Urinary bladder (tissue), 3 donors: ENCODE measurements at regions not wholly inside any gene's neighbourhood (a gene's known extent, or its start where the extent isn't known, plus 50 kb on each side); places are given as distances from the start of the nearest gene placed in this dataset.

Experiments used
- DNase-seq: peaks from one replicate; pipeline ENCODE4 v3.0.0-alpha.2; 2015; ENCODE audit errors: extremely low spot score
- H3K27ac ChIP-seq: one replicate; pipeline ENCODE4 v1.5.1; 2013; ENCODE audit warnings: low read depth, mild to moderate bottlenecking, moderate library complexity
- H3K36me3 ChIP-seq: one replicate; pipeline ENCODE4 v1.6.1; 2013; ENCODE audit warnings: mild to moderate bottlenecking, moderate library complexity; ENCODE audit not compliant: insufficient read depth
- H3K4me1 ChIP-seq: one replicate; pipeline ENCODE4 v1.6.1; 2013; ENCODE audit warnings: mild to moderate bottlenecking, moderate library complexity; ENCODE audit not compliant: insufficient read depth
- H3K4me3 ChIP-seq: one replicate; pipeline ENCODE4 v1.5.1; 2013; ENCODE audit warnings: low read depth, low read length
- WGBS: extraction: QIAGEN DNeasy Blood & Tissue Kit; methylation state at CpG from one replicate; pipeline ENCODE4 v1.1.7; 2013; 5-methylcytosine and 5-hydroxymethylcytosine counted together
- donor health status: healthy with polysubstance abuse.
- donor health status: healthy.

DNA sequence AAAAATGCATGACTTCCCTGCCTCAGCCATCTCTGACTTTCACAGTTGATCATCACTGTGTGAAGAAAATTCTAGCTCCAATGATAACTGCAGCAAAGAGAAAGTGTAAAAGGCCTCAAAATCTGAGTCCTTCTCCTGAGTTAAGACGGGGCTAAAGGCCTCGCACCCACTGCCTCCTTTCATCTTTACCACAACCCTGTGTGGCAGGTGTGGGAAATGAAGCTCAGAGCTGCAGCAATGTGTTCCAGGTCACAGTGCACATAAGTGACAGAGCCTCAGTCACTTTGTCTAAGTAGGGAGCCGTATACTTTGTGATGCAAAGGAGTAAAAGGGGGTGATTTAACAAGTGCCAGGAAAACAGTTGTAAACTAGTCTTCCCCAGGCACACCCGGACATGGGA, 144.7 kb upstream of the TMCC3 start:
- DNase-seq = no peak
- no peaks in the 10 kb centered on the region for H3K36me3 ChIP-seq
- WGBS = 84% methylated on average over 4 of the region's 4 CpGs
- no peak overlapping the region for H3K4me3 ChIP-seq
- no peak overlapping the region for H3K27ac ChIP-seq
- no peaks in the 10 kb centered on the region for H3K4me1 ChIP-seq

DNA sequence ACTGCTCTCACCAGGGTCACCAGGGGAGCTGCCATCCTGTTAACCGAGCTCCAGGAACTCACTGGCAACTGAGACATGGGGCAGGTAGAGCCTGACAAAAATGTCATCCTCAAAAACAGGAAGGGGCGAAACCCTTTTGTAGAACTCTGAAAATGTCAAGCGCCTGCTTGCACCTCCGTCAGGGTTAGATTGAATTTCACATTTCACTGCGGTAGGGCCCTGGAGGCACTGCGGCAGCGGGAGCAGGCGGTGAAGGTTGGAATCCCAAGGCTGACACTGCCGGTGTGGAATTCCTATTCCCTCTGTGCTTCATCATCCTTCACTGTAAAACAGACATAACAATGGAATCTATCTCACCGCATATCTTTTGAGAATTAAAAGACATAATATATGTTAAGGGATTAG, 142.8 kb upstream of the TMCC3 start:
- DNase-seq = no peak

DNA sequence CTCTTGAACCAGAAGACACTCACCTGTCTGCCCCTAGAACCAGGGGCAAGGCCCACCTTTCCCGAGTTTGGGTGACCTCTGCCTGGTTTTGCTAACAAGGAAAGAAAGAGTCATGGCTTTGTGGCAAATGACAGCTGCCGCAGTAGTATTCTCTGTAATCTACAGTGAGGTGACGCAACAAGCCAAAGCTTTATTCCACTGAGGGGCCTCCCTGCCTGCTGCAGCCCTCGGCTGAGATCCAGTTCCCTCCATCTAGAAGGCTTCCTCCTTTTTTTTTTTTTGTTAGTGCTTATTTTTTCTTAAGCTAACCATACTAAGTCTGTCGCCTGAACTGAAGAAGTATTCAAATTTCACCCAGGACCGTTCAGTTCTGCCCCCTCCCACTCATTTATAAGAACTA, 142.3 kb upstream of the TMCC3 start:
- Histone ChIP-seq H3K4me3 (no peak overlapping the region), H3K36me3 (no peaks in the 10 kb centered on the region), H3K27ac (no peak overlapping the region), H3K4me1 (no peaks in the 10 kb centered on the region)
- WGBS = 38% methylated on average over 6 of the region's 6 CpGs
- no peak for DNase-seq

More for the DNA sequence above, 142.8 kb upstream of the TMCC3 start:
- no peak overlapping the region for H3K27ac ChIP-seq
- WGBS = 53% methylated on average over 10 of the region's 10 CpGs
- no peak overlapping the region for H3K4me3 ChIP-seq
- H3K4me1 ChIP-seq = no peaks in the 10 kb centered on the region
- H3K36me3 ChIP-seq = no peaks in the 10 kb centered on the region

DNA sequence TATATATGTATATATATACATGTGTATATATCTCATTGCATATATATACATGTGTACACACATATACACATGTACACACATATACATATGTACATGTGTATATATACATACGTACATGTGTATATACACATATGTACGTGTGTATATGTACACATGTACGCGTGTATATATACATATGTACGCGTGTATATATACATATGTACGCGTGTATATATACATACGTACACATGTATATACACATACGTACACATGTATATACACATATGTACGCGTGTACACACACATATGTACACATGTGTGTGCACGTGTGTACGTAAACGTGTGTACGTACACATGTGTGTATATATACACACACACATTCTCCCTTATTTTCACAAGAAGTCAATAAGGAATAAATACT, 141.6 kb upstream of the TMCC3 start:
- no peak overlapping the region for H3K27ac ChIP-seq
- H3K36me3 ChIP-seq = no peaks in the 10 kb centered on the region
- WGBS = 91% methylated on average over 16 of the region's 16 CpGs
- H3K4me3 ChIP-seq = no peak overlapping the region
- no peak for DNase-seq
- H3K4me1 ChIP-seq = no peaks in the 10 kb centered on the region

DNA sequence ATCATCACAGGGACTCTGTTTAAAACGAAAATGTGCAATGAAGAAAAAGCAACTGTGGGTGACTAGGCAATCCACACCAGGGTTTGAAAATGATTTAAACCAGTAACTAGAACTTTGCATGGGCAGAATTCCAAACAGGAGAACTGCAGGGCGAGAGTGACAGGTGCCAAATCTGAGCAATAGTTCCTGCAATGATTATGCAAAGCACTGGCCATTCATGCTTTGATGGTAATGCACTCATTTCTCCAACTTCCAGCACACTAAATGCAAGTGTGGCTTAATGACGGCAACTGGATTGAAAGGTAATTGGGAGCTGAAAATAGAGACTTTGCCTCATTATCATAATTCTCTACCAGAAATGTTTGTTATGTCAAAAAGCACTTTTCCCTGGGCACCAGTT, 140.5 kb upstream of the TMCC3 start:
- WGBS = 83% methylated on average over 3 of the region's 3 CpGs
- H3K4me3 ChIP-seq = no peak overlapping the region
- no peak for DNase-seq
- H3K4me1 ChIP-seq = no peaks in the 10 kb centered on the region
- H3K36me3 ChIP-seq = no peaks in the 10 kb centered on the region
- H3K27ac ChIP-seq = no peak overlapping the region

DNA sequence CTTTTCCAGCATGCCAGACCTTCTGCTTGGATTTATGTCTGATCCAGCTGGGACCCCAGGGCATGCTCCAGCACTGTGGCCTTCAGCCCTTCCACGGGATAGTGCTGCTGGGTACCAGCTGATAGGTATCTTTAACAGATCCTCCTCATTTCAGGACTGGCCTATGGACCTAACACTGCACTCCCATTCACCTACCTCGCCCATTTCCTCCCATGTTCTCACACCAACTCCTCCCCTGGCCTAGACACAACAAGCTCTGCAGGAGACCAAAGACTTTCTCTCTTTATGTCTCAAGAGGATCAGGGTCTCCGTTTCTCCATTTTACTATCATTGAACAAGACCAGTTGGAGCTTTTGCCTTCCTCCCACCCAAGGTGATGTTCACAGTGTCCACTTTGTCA, 140.0 kb upstream of the TMCC3 start:
- WGBS = 85% methylated on average over 3 of the region's 3 CpGs
- no peaks in the 10 kb centered on the region for H3K4me1 ChIP-seq
- no peak overlapping the region for H3K4me3 ChIP-seq
- H3K27ac ChIP-seq = no peak overlapping the region
- H3K36me3 ChIP-seq = no peaks in the 10 kb centered on the region
- DNase-seq = no peak

DNA sequence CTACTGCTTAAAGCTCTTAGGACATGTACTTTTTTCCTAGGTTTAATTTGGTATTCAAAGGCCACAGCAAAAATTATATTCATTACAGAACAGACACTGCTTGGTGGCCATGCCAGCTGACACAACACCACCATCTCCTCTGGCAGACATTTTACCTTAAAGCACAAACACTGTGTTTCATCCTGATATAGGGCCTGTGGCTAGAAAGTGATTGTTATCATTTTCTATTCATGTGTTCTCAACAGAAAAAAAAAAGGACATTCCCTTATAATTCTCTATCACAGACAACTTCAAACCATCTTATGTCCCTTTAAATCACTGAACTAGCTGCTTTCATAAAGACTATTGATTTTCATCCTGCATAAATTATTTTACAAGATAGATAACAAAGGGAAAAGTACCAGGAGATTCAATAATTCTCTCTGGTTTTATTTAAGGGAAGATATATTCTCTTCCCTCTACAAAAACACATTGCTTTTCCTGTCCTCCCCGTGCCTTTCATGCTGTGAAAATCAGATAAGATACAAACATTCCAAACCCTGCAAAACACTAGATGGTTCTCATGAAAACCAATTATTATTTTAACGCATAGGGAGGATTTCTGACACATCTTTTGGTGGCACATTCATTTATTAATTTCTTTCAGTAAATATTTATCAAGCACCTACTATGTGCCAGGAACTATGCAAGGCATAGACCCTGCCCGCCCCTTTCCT, 139.3 kb upstream of the TMCC3 start:
- WGBS = 59% methylated on average over 3 of the region's 3 CpGs
- Histone ChIP-seq H3K36me3 (no peaks in the 10 kb centered on the region), H3K27ac (no peak overlapping the region), H3K4me3 (no peak overlapping the region), H3K4me1 (no peaks in the 10 kb centered on the region)
- no peak for DNase-seq

DNA sequence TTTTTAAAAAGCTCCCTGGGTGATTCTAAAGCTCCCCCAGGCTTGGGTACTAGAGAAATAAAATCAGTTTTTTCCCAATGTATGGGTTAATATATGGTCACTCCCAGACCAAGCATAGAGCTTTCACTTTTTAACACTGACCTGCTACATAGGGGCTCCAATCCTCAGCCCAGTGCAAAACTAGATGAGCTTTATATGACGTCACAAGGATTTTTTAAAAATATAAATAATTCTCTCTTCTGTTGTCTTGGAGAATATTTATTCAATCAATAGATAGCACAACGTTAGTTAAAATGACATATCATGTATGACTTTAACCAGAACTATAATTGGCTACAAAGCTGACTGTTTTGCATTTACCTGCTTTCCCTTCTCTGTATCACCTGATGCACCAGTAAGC, 137.9 kb upstream of the TMCC3 start:
- H3K4me1 ChIP-seq = no peaks in the 10 kb centered on the region
- H3K36me3 ChIP-seq = no peaks in the 10 kb centered on the region
- 70% methylated on average over 2 of the region's 2 CpGs for WGBS
- H3K27ac ChIP-seq = no peak overlapping the region
- DNase-seq = no peak
- H3K4me3 ChIP-seq = no peak overlapping the region

DNA sequence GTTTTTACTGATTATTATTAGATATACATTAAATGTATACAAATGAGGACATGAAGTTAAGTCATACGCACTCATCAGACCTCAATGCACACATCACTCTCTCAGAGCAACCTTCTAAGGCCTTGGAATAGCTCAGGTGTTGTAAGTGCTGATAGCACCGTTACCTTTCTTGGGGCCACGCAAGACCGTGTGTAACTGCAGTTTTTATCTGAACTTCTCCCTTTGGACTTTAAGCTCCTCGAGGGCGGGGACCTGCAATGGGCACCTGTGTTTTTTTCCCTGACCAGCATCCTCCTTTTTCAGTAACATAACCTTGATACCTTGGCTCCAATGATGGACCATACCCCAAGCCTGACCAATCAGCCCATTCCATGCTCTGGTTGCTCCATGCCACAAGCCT, 136.5 kb upstream of the TMCC3 start:
- H3K27ac ChIP-seq = no peak overlapping the region
- DNase-seq = no peak
- H3K4me3 ChIP-seq = no peak overlapping the region
- WGBS = 98% methylated on average over 6 of the region's 6 CpGs
- no peaks in the 10 kb centered on the region for H3K36me3 ChIP-seq
- H3K4me1 ChIP-seq = no peaks in the 10 kb centered on the region

DNA sequence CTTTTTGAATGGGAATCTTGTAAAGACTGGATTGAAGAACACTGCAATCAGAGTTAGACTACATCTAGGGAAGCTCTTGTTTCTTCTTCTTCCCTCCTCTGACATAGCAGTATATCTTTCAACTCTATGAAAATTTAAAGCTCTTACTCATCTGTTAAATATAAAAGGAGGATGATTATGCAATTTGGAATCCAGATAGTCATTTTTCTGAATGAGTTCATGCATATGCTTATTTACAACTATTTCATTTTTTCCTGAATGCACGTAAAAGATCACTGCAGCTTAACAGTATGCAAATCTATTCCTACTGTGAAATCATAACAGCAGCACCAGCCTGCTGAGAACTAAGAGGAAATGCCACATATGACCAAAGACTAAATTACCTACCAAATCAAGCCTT, 133.5 kb upstream of the TMCC3 start:
- DNase-seq = no peak
- no peak overlapping the region for H3K27ac ChIP-seq
- no peaks in the 10 kb centered on the region for H3K4me1 ChIP-seq
- no peaks in the 10 kb centered on the region for H3K36me3 ChIP-seq
- H3K4me3 ChIP-seq = no peak overlapping the region
- WGBS = 31% methylated on average over 1 of the region's 1 CpG

DNA sequence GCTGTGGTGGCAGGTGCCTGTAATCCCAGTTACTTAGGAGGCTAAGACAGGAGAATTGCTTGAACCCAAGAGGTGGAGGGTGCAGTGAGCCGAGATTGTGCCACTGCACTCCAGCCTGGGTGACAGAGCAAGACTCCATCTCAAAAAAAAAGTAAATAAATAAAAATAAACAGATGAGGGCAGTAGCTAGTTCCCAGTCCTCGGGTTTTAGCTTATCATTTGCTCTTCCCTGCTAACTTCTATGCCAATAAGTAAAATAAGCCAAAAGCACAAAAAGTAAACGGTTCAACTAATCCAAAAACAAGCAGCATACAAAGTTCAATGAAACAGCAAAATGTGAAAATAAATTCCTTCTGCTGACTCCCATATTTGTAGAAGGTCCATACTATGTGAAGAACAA, 133.0 kb upstream of the TMCC3 start:
- WGBS = 40% methylated on average over 3 of the region's 3 CpGs
- Histone ChIP-seq H3K4me3 (no peak overlapping the region), H3K36me3 (no peaks in the 10 kb centered on the region), H3K27ac (no peak overlapping the region), H3K4me1 (no peaks in the 10 kb centered on the region)
- DNase-seq = no peak

DNA sequence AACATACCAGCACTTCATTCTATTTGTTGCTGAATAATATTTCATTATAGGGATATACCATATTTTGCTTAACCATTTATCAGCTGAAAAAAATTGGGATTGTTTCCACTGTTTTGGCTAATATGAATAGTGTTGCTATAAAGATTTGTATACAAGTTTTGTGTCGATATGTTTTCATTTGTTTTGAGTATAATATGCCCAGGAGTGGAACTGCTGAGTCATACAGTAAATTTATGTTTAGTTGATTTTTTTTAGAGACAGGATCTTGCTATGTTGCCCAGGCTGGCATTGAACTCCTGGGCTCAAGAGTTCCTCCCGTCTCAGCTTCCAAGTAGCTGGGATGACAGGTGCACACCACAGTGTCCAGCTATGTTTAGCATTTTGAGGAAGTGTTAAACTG, 131.5 kb upstream of the TMCC3 start:
- DNase-seq = no peak
- no peak overlapping the region for H3K4me3 ChIP-seq
- no peaks in the 10 kb centered on the region for H3K36me3 ChIP-seq
- 94% methylated on average over 2 of the region's 2 CpGs for WGBS
- no peak overlapping the region for H3K27ac ChIP-seq
- H3K4me1 ChIP-seq = no peaks in the 10 kb centered on the region

DNA sequence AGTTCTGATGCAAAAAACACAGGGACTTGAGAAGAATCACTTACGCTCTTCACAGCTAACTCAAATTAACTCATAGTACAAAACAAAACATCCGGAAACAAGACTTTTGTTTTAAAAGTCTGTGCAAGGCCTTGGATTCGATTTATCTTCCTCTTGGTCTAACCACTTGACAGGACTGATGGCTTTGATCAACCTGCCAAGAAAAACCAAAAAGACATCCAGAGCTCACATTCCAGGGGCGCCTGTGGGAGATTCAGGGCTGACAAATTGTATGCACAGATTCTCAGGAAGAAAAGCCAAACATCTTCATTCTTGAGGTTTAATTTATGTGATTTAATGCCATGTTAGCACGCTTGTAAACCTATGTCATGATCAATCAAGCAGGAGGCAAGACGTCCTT, 129.1 kb upstream of the TMCC3 start:
- Histone ChIP-seq H3K36me3 (no peaks in the 10 kb centered on the region), H3K27ac (no peak overlapping the region), H3K4me3 (no peak overlapping the region), H3K4me1 (no peaks in the 10 kb centered on the region)
- DNase-seq = no peak
- 56% methylated on average over 6 of the region's 6 CpGs for WGBS

DNA sequence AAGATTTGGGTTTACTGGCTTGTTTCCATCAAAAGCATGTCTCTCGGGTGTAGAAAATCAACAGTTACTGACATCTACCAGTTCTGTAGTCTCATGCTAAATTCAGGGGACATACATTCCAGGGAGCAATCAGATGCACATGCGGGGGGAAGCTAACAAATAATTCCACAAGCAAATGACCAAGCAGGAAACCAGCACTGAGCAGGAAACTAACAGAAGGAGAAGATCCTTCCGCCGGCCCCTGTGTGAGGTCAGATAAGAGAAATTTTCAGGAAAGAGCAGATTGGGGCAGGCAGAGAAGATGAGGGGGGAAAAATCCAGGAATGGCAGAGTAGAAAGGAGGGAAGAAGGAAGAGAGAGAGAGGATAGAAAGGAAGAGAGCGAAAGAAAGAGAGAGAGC, 127.6 kb upstream of the TMCC3 start:
- H3K36me3 ChIP-seq = no peaks in the 10 kb centered on the region
- H3K4me3 ChIP-seq = no peak overlapping the region
- no peak overlapping the region for H3K27ac ChIP-seq
- H3K4me1 ChIP-seq = no peaks in the 10 kb centered on the region
- 83% methylated on average over 5 of the region's 5 CpGs for WGBS
- DNase-seq = no peak

DNA sequence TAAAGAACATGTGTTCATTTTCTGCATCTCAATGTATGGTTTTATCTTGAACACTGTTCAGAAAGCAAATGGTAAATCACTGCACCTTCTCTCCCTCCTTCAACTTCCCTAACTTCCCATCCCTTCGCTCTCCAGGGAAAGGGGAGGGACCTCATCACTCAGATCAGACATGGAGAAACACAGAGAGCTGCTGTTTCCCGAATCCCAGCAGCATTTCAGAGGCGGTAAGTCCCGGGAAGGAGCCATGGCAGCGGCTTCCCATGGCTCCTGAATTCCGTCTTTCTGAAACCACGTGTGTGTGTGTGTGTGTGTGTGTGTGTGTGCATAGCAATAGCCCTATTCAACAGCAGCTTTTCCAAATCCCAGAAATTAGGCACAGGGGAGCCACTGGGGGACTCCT, 125.4 kb upstream of the TMCC3 start:
- 82% methylated on average over 7 of the region's 7 CpGs for WGBS
- Histone ChIP-seq H3K27ac (no peak overlapping the region), H3K4me3 (no peak overlapping the region), H3K4me1 (no peaks in the 10 kb centered on the region), H3K36me3 (no peaks in the 10 kb centered on the region)
- no peak for DNase-seq
